RWPE2 (cell line): ENCODE measurements at regions not wholly inside any gene's neighbourhood (a gene's known extent, or its start where the extent isn't known, plus 50 kb on each side); places are given as distances from the start of the nearest gene placed in this dataset.

Experiments
- ATAC-seq: fragments of 200-7000 bp; cut with Tn5 transposase; 3 replicates; pipeline ENCODE4 v1.9.1; 2021; ENCODE audit warnings: low read depth
- DNase-seq: peaks from one replicate; pipeline ENCODE4 v3.0.0-alpha.2; 2020; ENCODE audit warnings: low spot score
- H3K27ac ChIP-seq: fragments of 450-650 bp; 2 replicates; pipeline ENCODE4 v1.5.1; 2017; ENCODE audit warnings: mild to moderate bottlenecking; ENCODE audit not compliant: poor library complexity, severe bottlenecking
- H3K27me3 ChIP-seq: fragments of 250-450 bp; sonication (Bioruptor Pico); 2 replicates; pipeline ENCODE4 v1.5.1; 2021; ENCODE audit warnings: mild to moderate bottlenecking, moderate library complexity; ENCODE audit not compliant: insufficient read depth, poor library complexity, severe bottlenecking
- H3K36me3 ChIP-seq: fragments of 250-450 bp; sonication (Bioruptor Pico); 2 replicates; pipeline ENCODE4 v1.5.1; 2020; ENCODE audit warnings: low read depth, mild to moderate bottlenecking, moderate library complexity
- H3K4me1 ChIP-seq: fragments of 250-450 bp; sonication (Bioruptor Pico); 2 replicates; pipeline ENCODE4 v1.5.1; 2021; ENCODE audit warnings: mild to moderate bottlenecking, moderate library complexity; ENCODE audit not compliant: insufficient read depth, poor library complexity, severe bottlenecking
- H3K4me3 ChIP-seq: fragments of 250-450 bp; sonication (Bioruptor Pico); 2 replicates; pipeline ENCODE4 v1.5.1; 2021; ENCODE audit warnings: mild to moderate bottlenecking, moderate library complexity; ENCODE audit not compliant: severe bottlenecking
- H3K9me3 ChIP-seq: fragments of 250-450 bp; sonication (Bioruptor Pico); 2 replicates; pipeline ENCODE4 v1.5.1; 2021; ENCODE audit warnings: mild to moderate bottlenecking, moderate library complexity; ENCODE audit not compliant: severe bottlenecking
- TF ChIP-seq, protein P1 (sequence below): fragments of 450-650 bp; IDR thresholded peaks from one replicate; pipeline ENCODE4 v1.5.1; 2017; ENCODE audit warnings: mild to moderate bottlenecking, moderate library complexity; ENCODE audit not compliant: poor library complexity, severe bottlenecking

DNA sequence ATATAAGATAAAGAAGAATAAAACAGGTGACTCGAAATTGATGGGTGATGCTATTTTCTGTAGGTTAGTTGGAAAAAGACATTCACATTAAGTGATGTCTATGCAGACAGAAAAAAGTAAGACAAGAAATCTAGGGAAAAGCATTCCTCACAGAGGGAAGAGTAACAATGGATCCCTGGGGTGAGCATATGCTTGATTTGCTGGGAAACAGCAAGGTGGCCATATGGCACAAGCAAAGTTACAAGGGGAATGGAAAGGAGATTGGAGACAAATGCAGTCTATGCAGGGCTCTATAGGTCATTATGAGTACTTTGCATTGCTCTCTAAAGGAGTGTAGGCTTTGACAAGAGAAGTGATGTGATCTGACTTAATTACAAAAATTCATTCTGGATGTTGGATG, 90.9 kb upstream of the ZNF804B start:
- H3K4me1 ChIP-seq, result no peaks in the 10 kb centered on the region
- no peak for DNase-seq
- H3K4me3 ChIP-seq, result no peak overlapping the region
- H3K27me3 ChIP-seq, result no peaks in the 10 kb centered on the region
- no peaks in the 10 kb centered on the region for H3K9me3 ChIP-seq
- no peak overlapping the region for H3K27ac ChIP-seq
- TF ChIP-seq, protein P1, sequence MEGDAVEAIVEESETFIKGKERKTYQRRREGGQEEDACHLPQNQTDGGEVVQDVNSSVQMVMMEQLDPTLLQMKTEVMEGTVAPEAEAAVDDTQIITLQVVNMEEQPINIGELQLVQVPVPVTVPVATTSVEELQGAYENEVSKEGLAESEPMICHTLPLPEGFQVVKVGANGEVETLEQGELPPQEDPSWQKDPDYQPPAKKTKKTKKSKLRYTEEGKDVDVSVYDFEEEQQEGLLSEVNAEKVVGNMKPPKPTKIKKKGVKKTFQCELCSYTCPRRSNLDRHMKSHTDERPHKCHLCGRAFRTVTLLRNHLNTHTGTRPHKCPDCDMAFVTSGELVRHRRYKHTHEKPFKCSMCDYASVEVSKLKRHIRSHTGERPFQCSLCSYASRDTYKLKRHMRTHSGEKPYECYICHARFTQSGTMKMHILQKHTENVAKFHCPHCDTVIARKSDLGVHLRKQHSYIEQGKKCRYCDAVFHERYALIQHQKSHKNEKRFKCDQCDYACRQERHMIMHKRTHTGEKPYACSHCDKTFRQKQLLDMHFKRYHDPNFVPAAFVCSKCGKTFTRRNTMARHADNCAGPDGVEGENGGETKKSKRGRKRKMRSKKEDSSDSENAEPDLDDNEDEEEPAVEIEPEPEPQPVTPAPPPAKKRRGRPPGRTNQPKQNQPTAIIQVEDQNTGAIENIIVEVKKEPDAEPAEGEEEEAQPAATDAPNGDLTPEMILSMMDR, result no peak
- ATAC-seq, result no peak
- no peaks in the 10 kb centered on the region for H3K36me3 ChIP-seq

DNA sequence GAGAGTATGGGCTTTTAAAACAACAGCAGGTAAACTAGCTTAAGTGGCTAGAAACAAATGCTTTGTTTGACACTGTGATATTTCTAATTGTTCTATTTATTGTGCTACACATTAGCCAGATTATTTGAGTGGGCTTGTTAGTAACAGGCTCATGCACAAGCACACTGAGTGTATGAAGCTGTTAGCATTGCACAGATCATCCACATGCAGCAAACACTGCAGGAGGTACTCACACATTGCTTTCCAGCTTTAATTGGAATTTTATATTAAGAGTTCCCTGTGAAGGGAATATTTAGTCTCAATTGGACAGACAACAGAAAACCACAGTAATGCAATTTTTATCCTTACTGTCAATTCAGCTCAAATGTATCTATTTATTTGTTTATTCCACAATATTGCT, 92.9 kb upstream of the ZNF804B start:
- Histone ChIP-seq H3K4me3 (no peak overlapping the region), H3K9me3 (no peaks in the 10 kb centered on the region), H3K36me3 (no peaks in the 10 kb centered on the region), H3K27me3 (no peaks in the 10 kb centered on the region), H3K27ac (no peak overlapping the region), H3K4me1 (no peaks in the 10 kb centered on the region)
- no peak for DNase-seq
- TF ChIP-seq, protein P1, result no peak
- no peak for ATAC-seq

DNA sequence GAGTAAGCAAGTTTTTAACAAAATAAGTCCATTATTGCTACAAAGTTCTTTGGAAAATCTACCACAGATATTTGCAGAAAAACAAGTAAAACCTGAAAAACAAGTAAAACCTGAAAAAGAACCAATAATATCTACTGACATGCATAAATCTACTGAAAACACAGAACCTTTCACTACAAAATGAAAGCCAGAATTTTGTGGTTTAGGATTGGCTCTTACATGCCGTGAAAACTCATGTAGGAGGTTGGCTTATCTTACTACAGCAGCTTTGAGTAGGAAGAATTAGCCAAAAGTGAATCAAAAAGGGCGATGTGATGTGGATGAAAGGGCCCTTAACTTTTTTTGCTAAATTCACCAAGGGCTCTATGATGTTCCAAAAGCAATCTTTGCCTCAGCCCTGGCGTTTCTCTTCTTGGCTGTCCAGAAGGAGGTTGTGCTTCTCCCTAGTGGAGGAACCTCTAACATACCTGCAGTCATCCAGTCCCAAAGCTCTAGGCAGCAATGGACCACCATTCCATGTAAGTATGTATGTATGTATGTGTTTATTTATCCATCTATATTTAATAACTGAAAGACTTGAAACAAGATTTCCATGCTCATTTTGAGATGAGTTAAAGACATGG, 93.5 kb upstream of the ZNF804B start:
- no peaks in the 10 kb centered on the region for H3K9me3 ChIP-seq
- no peak overlapping the region for H3K27ac ChIP-seq
- H3K4me1 ChIP-seq, result no peaks in the 10 kb centered on the region
- H3K4me3 ChIP-seq, result no peak overlapping the region
- H3K36me3 ChIP-seq, result no peaks in the 10 kb centered on the region
- ATAC-seq, result no peak
- no peaks in the 10 kb centered on the region for H3K27me3 ChIP-seq
- TF ChIP-seq, protein P1, result no peak
- DNase-seq, result no peak

DNA sequence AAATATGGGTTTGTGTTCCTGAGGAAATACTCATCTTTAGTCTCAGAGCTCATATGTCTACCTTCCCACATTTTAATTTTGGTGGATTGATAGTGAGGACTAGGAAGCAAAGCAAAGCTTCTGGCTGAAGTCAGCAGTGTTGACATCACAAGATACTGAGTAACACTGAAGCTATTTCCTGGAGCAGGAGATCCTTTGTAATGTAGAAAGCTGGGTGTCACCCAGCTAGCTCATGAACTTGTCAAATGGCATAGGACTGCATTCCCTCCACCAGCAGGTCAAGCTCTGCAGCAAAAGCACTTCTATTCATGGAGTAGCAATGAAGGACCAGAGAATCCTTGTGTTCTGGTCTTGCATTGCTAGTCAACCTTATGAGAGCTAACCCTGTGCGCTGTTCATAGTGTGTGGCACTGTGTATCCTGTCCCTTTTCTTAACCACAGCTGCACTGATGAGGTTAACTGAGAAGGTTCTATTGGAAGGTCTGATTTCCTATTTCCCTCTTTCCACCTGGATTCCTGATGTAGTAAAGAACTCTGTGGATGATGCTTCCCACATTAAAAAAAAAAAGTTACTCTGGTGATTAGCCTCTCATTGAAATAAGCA, 94.8 kb upstream of the ZNF804B start:
- H3K27ac ChIP-seq, result no peak overlapping the region

DNA sequence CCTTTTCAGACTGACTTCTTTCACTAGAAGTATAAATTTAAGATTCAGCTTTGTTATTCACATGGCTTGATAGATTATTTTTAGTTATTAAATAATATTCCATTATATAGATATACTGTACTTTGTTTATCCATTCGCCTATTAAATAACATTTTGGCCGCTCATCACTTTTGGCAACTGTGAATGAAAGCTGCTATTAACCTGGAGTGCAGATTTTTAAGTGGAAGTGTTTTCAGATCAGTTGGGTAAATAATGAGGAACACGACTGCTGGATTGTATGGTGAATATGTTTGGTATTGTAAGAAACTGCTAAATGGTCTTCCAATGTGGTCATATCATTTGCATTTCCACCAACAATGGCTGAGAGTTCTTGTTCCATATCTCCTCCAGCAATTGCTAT, 97.6 kb upstream of the ZNF804B start:
- TF ChIP-seq, protein P1, result no peak
- ATAC-seq, result no peak
- no peaks in the 10 kb centered on the region for H3K4me1 ChIP-seq
- no peaks in the 10 kb centered on the region for H3K9me3 ChIP-seq
- no peak overlapping the region for H3K27ac ChIP-seq
- no peaks in the 10 kb centered on the region for H3K27me3 ChIP-seq
- DNase-seq, result no peak
- no peak overlapping the region for H3K4me3 ChIP-seq
- no peaks in the 10 kb centered on the region for H3K36me3 ChIP-seq

More for the DNA sequence above, 94.8 kb upstream of the ZNF804B start:
- peak; percentile 73; the same call in 2 of the 3 replicates for ATAC-seq
- TF ChIP-seq, protein P1, result no peak
- Histone ChIP-seq H3K9me3 (no peaks in the 10 kb centered on the region), H3K4me3 (no peak overlapping the region), H3K36me3 (no peaks in the 10 kb centered on the region), H3K27me3 (no peaks in the 10 kb centered on the region), H3K4me1 (no peaks in the 10 kb centered on the region)
- no peak for DNase-seq
